Activated naive CD8-positive, alpha-beta T cell treated with anti-CD3 and anti-CD28 coated beads, Interleukin-2, amount 50 U/mL, for 24 hours (primary cell): ENCODE measurements at regions not wholly inside any gene's neighbourhood (a gene's known extent, or its start where the extent isn't known, plus 50 kb on each side); places are given as distances from the start of the nearest gene placed in this dataset.
"Not testable (repeated sequence)": the region's sequence is repeated elsewhere in the genome, so short reads cannot be mapped to it uniquely, and the experiment has no call there.

Experiments used
- ATAC-seq: fragments of 150-1000 bp; cut with Tn5 transposase; one replicate; pipeline ENCODE4 v1.10.0; 2021
- DNase-seq: peaks from one replicate; pipeline ENCODE4 v3.0.0; 2021
- H3K27ac Mint-ChIP-seq: one replicate; pipeline ENCODE4 v1.8.0; 2021; ENCODE audit warnings: mild to moderate bottlenecking, mixed read lengths
- H3K27me3 Mint-ChIP-seq: one replicate; pipeline ENCODE4 v1.8.0; 2021; ENCODE audit warnings: mixed read lengths
- H3K36me3 Mint-ChIP-seq: one replicate; pipeline ENCODE4 v1.8.0; 2021; ENCODE audit warnings: low read depth, mixed read lengths
- H3K4me1 Mint-ChIP-seq: one replicate; pipeline ENCODE4 v1.8.0; 2021; ENCODE audit warnings: mixed read lengths
- H3K4me3 Mint-ChIP-seq: one replicate; pipeline ENCODE4 v1.8.0; 2021; ENCODE audit warnings: mild to moderate bottlenecking, moderate library complexity, mixed read lengths
- H3K9me3 Mint-ChIP-seq: one replicate; pipeline ENCODE4 v1.8.0; 2021; ENCODE audit warnings: mixed read lengths

- H3K4me1 Mint-ChIP-seq: no peaks in the 10 kb centered on the region
- no peak for DNase-seq
- no peaks in the 10 kb centered on the region for H3K9me3 Mint-ChIP-seq
- H3K4me3 Mint-ChIP-seq: no peak overlapping the region
- no peaks in the 10 kb centered on the region for H3K27me3 Mint-ChIP-seq
- H3K36me3 Mint-ChIP-seq: no peaks in the 10 kb centered on the region
- ATAC-seq: no peak
- no peak overlapping the region for H3K27ac Mint-ChIP-seq
These were observed 895.8 kb downstream of the RPS29 start for GRCh38 chr14:48690349-48690748.

- Mint-ChIP-seq H3K27me3 (no peaks in the 10 kb centered on the region), H3K4me3 (no peak overlapping the region), H3K9me3 (no peaks in the 10 kb centered on the region), H3K4me1 (no peaks in the 10 kb centered on the region), H3K36me3 (no peaks in the 10 kb centered on the region), H3K27ac (no peak overlapping the region)
- DNase-seq (no peak), ATAC-seq (no peak)
These were observed 899.5 kb downstream of the RPS29 start for GRCh38 chr14:48686650-48687049.

- Mint-ChIP-seq H3K27me3 (no peaks in the 10 kb centered on the region), H3K36me3 (no peaks in the 10 kb centered on the region), H3K4me3 (no peak overlapping the region), H3K4me1 (no peaks in the 10 kb centered on the region), H3K9me3 (peaks cover 28% of the 10 kb centered on the region), H3K27ac (no peak overlapping the region)
- DNase-seq (no peak), ATAC-seq (no peak)
These were observed 913.7 kb downstream of the RPS29 start for GRCh38 chr14:48672506-48672905.

DNA sequence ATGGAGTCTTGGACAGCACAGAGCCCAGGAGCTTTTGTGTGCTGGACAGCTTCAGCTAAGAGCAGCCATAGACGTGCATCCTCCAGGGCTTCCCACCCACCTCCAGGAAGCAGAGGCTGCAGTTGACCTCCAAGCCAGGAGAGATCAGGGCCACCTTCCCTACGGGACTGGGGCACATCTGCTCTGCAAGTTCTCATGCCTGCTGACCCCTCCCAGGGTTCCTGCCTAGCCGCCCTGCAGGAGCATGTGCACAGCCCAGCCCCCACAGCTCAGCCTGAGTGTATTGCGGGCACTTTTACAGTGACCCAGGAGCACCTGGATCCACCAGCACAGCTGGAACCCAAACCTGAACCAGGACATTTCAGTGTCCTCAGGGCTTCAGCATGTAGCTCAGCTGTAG is 915.2 kb downstream of the RPS29 start:
- peaks cover 24% of the 10 kb centered on the region for H3K9me3 Mint-ChIP-seq
- no peak for DNase-seq
- ATAC-seq: peak; percentile 7
- H3K4me1 Mint-ChIP-seq: no peaks in the 10 kb centered on the region
- H3K4me3 Mint-ChIP-seq: no peak overlapping the region
- no peaks in the 10 kb centered on the region for H3K36me3 Mint-ChIP-seq
- H3K27ac Mint-ChIP-seq: no peak overlapping the region
- no peaks in the 10 kb centered on the region for H3K27me3 Mint-ChIP-seq

DNA sequence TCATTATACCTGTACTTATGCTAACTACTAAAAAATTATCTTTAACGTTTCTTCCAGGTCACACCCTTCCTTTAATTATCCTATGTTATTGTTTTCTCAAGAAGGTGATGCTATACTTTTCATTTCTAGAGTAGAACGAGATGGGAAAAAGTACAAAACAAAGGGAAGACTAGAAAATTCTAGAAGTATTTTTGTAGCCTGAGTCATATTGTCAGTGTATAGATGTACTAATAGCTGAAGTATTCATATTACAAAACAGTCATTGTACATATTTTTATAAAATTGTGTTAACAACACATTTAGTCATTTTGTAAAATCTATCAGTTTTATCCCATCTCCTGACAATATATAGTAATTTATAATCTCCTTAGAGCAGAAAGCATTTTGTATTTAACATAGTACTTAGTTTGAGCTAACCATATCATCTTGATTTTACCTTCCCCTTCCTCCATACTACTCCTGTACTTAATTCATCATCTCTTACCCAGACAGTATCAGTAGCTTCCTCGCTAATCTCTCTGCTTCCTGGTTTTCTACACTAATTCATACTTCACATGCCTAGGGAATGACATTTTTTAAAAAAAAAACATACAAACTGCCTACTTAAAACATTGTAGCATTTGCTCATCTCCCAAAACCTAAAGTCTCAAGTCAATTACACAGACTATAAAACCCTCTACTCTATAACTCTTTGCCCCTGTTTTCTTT is 920.9 kb downstream of the RPS29 start:
- peaks cover 13% of the 10 kb centered on the region for H3K9me3 Mint-ChIP-seq
- DNase-seq: no peak

GRCh38 chr14:48643241-48643640 is 942.9 kb downstream of the RPS29 start:
- Mint-ChIP-seq H3K9me3 (peaks cover 17% of the 10 kb centered on the region), H3K27me3 (no peaks in the 10 kb centered on the region)

More for the DNA sequence above, 920.9 kb downstream of the RPS29 start:
- Mint-ChIP-seq H3K36me3 (no peaks in the 10 kb centered on the region), H3K4me1 (no peaks in the 10 kb centered on the region), H3K27ac (no peak overlapping the region), H3K4me3 (no peak overlapping the region), H3K27me3 (no peaks in the 10 kb centered on the region)
- no peak for ATAC-seq

DNA sequence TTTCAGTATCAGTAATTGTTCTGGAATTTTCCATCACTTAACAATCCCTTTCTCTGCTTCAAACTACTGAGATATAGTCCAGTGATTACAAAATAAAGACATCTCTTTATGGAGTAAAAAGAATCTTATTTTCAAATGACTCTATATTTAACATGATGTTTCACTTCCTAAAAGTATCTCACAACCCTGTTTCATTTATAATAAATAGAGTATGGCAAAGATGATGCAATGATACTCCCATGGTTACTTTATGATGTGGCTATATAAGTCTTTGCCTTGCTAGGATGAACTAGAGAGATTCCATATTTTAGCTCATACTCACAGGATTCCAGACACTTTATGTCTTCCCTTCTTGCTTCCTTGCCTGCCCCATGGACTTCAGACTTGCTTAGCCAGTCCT is 953.5 kb upstream of the MDGA2 start:
- no peaks in the 10 kb centered on the region for H3K36me3 Mint-ChIP-seq
- ATAC-seq (no peak), DNase-seq (no peak)
- H3K27ac Mint-ChIP-seq: no peak overlapping the region
- H3K27me3 Mint-ChIP-seq: no peaks in the 10 kb centered on the region
- H3K4me1 Mint-ChIP-seq: no peaks in the 10 kb centered on the region
- H3K9me3 Mint-ChIP-seq: peaks cover 11% of the 10 kb centered on the region
- H3K4me3 Mint-ChIP-seq: no peak overlapping the region

More at GRCh38 chr14:48643241-48643640, 942.9 kb downstream of the RPS29 start:
- no peak for DNase-seq
- H3K4me1 Mint-ChIP-seq: no peaks in the 10 kb centered on the region
- no peak overlapping the region for H3K27ac Mint-ChIP-seq
- no peak for ATAC-seq
- H3K36me3 Mint-ChIP-seq: no peaks in the 10 kb centered on the region
- no peak overlapping the region for H3K4me3 Mint-ChIP-seq

DNA sequence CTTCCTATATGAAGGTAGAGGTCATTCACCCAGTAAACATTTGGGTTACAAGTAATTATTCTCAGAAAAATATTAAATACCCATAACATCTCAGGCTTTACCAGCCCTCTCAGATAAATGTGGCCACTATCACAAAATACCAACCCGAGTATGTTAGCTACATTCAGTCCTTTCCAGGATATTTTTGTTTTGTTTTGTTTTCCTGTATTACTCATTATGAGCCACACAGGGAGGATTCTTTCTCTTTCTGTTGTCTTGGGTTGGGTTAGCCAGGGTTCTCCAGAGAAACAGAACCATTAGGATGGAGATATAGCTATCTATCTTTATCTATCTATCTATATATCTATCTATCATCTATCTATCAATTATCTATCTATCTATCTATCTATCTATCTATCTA is 947.6 kb upstream of the MDGA2 start:
- no peaks in the 10 kb centered on the region for H3K27me3 Mint-ChIP-seq
- no peaks in the 10 kb centered on the region for H3K4me1 Mint-ChIP-seq
- H3K27ac Mint-ChIP-seq: no peak overlapping the region
- peaks cover 10% of the 10 kb centered on the region for H3K9me3 Mint-ChIP-seq
- no peak for ATAC-seq
- DNase-seq: no peak
- H3K36me3 Mint-ChIP-seq: no peaks in the 10 kb centered on the region
- H3K4me3 Mint-ChIP-seq: no peak overlapping the region

GRCh38 chr14:48618057-48618456 is 942.7 kb upstream of the MDGA2 start:
- ATAC-seq (no peak), DNase-seq (no peak)
- Mint-ChIP-seq H3K27ac (no peak overlapping the region), H3K27me3 (no peaks in the 10 kb centered on the region), H3K36me3 (no peaks in the 10 kb centered on the region), H3K4me1 (no peaks in the 10 kb centered on the region), H3K9me3 (peaks cover 6% of the 10 kb centered on the region), H3K4me3 (no peak overlapping the region)

- DNase-seq (no peak), ATAC-seq (no peak)
- Mint-ChIP-seq H3K4me1 (no peaks in the 10 kb centered on the region), H3K4me3 (no peak overlapping the region), H3K9me3 (peaks cover 1% of the 10 kb centered on the region), H3K36me3 (no peaks in the 10 kb centered on the region), H3K27ac (no peak overlapping the region), H3K27me3 (no peaks in the 10 kb centered on the region)
These were observed 941.5 kb upstream of the MDGA2 start for GRCh38 chr14:48616931-48617330.

- Mint-ChIP-seq H3K4me1 (no peaks in the 10 kb centered on the region), H3K27me3 (no peaks in the 10 kb centered on the region), H3K9me3 (peaks cover 6% of the 10 kb centered on the region), H3K27ac (no peak overlapping the region), H3K4me3 (no peak overlapping the region), H3K36me3 (no peaks in the 10 kb centered on the region)
- DNase-seq (no peak), ATAC-seq (no peak)
These were observed 940.2 kb upstream of the MDGA2 start for GRCh38 chr14:48615618-48616017.

DNA sequence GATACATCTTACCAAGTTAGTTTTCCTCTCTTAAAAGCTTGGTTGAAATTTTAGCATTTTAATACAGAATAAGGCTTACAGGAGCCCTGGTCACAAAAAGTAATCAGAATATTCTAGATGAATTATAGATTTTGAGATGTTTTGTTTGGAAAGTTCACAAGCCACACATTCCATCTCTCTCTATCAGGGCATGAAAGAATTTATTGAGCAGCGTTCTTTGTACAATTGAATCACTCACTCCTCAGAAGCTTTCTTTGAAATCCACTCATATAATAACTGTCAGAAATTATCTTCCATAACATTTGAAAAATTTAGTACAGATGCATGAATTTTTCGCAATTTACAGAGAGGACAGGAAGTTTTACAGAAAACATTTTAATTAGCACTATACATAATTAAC is 938.6 kb upstream of the MDGA2 start:
- Mint-ChIP-seq H3K27ac (no peak overlapping the region), H3K36me3 (no peaks in the 10 kb centered on the region), H3K4me3 (no peak overlapping the region), H3K9me3 (peaks cover 6% of the 10 kb centered on the region), H3K27me3 (no peaks in the 10 kb centered on the region), H3K4me1 (no peaks in the 10 kb centered on the region)
- DNase-seq (no peak), ATAC-seq (no peak)

DNA sequence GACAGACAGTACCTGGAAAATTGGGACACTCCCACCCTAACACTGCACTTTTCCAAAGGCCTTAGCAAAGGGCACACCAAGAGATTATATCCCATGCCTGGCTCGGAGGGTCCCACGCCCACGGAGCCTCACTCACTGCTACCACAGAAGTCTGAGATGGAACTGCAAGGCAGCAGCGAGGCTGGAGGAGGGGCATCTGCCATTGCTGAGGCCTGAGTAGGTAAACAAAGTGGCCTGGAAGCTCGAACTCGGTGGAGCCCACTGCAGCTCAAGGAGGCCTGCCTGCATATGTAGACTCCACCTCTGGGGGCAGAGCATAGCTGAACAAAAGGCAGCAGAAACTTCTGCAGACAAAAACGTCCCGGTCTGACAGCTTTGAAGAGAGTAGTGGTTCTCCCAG is 931.6 kb upstream of the MDGA2 start:
- H3K27ac Mint-ChIP-seq, H3K9me3 Mint-ChIP-seq, H3K4me1 Mint-ChIP-seq: not testable (repeated sequence)

DNA sequence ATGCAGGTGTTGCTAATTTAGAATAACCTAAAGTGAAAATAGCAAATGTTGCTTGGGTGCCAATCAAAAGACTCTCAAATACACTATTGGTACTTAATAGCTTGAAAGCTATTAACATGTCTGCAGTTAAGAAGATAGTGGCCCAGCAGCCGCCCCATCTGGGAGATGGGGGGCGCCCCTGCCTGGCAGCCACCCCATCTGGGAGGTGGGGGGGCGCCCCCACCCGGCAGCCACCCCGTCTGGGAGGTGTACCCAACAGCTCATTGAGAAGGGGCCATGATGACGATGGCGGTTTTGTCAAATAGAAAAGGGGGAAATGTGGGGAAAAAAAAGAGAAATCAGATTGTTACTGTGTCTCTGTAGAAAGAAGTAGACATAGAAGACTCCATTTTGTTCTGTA is 923.1 kb upstream of the MDGA2 start:
- ATAC-seq: no peak
- no peaks in the 10 kb centered on the region for H3K4me1 Mint-ChIP-seq
- no peaks in the 10 kb centered on the region for H3K36me3 Mint-ChIP-seq
- no peak for DNase-seq
- H3K9me3 Mint-ChIP-seq: no peaks in the 10 kb centered on the region
- H3K27me3 Mint-ChIP-seq: no peaks in the 10 kb centered on the region
- H3K4me3 Mint-ChIP-seq: no peak overlapping the region
- H3K27ac Mint-ChIP-seq: no peak overlapping the region

More for the DNA sequence above, 931.6 kb upstream of the MDGA2 start:
- ATAC-seq, H3K27me3 Mint-ChIP-seq, H3K36me3 Mint-ChIP-seq, DNase-seq, H3K4me3 Mint-ChIP-seq: not testable (repeated sequence)

GRCh38 chr14:48586099-48586498 is 910.7 kb upstream of the MDGA2 start:
- Mint-ChIP-seq H3K36me3 (no peaks in the 10 kb centered on the region), H3K27me3 (no peaks in the 10 kb centered on the region), H3K9me3 (no peaks in the 10 kb centered on the region), H3K4me3 (no peak overlapping the region), H3K27ac (no peak overlapping the region), H3K4me1 (no peaks in the 10 kb centered on the region)
- DNase-seq (no peak), ATAC-seq (no peak)

DNA sequence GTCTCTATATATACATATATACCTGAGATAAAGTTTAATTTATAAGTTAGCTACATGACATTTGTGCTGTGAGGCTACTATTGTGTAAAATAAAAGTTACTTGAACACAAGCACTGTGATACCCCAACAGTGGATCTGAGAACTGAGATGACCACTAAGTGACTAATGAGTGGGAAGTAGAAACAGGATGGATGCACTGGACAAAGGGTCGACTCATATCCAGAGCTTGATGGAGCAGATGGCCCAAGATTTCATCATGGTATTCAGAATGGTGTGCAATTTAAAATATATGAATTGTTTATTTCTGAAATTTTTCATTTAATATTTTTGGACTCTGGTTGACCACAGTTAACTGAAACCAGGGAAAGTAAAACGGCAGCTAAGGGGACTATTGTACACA is 908.6 kb upstream of the MDGA2 start:
- no peak overlapping the region for H3K27ac Mint-ChIP-seq
- H3K4me3 Mint-ChIP-seq: no peak overlapping the region
- ATAC-seq (no peak), DNase-seq (no peak)
- H3K9me3 Mint-ChIP-seq: no peaks in the 10 kb centered on the region
- H3K4me1 Mint-ChIP-seq: no peaks in the 10 kb centered on the region
- H3K36me3 Mint-ChIP-seq: no peaks in the 10 kb centered on the region
- no peaks in the 10 kb centered on the region for H3K27me3 Mint-ChIP-seq
